GM12878 (cell line): ENCODE measurements at regions not wholly inside any gene's neighbourhood (a gene's known extent, or its start where the extent isn't known, plus 50 kb on each side); places are given as distances from the start of the nearest gene placed in this dataset.

Experiments used
- ATAC-seq: fragments of 200-7000 bp; cut with Tn5 transposase; 3 replicates; pipeline ENCODE4 v1.9.1; 2020; ENCODE audit warnings: mild to moderate bottlenecking, moderate library complexity
- BruUV-seq: library from RNA; stranded (reverse); fragments of 400-500 nt; replicated peaks from 2 replicates; lab custom pipeline; 2021; lab: Mats Ljungman, UMichigan
- CTCF ChIA-PET: fragments of 300-600 bp; sonication (Branson Sonifier 250); formaldehyde crosslinking; extraction: SDS; loops from one replicate; lab custom pipeline; 2021; ENCODE audit warnings: inconsistent platforms; lab: Yijun Ruan, JAX
- POLR2A ChIA-PET: fragments of 350-600 bp; formaldehyde crosslinking; extraction: SDS; loops from one replicate; lab custom pipeline; 2021; ENCODE audit warnings: inconsistent platforms; lab: Charles Lee
- RAD21 ChIA-PET: fragments of 300-600 bp; sonication (Branson Sonifier 250); formaldehyde crosslinking; loops from one replicate; lab custom pipeline; 2023; ENCODE audit warnings: antibody characterized with exemption; ENCODE audit not compliant: unreplicated experiment; lab: Charles Lee
- SMC1A ChIA-PET: fragments of 300-600 bp; sonication (Branson Sonifier 250); formaldehyde crosslinking; loops from one replicate; lab custom pipeline; 2023; ENCODE audit not compliant: unreplicated experiment, uncharacterized antibody; lab: Charles Lee
- DNase-seq: peaks from one replicate; pipeline ENCODE4 v3.0.0-alpha.2; 2011; ENCODE audit warnings: low read depth, low spot score
- FAIRE-seq: peaks from 3 replicates; lab custom pipeline; 2011; peaks lifted over from hg19 to GRCh38; lab: Jason Lieb, UNC
- H2AFZ ChIP-seq: 2 replicates; pipeline ENCODE4 v1.6.0; 2011; ENCODE audit warnings: low read depth, low read length, control low read depth; ENCODE audit not compliant: control insufficient read depth
- H3K27ac ChIP-seq: 2 replicates; pipeline ENCODE4 v1.5.1; 2011; ENCODE audit warnings: control low read depth; ENCODE audit not compliant: control insufficient read depth, insufficient read depth
- H3K27me3 ChIP-seq, 2 experiments: replicated peaks in 1 of 2; 2 replicates each; pipeline versions ENCODE4 v1.6.0 to v1.6.1; 2011; ENCODE audit warnings: low read length in 1 of 2; ENCODE audit not compliant: control insufficient read depth in 2 of 2, insufficient read depth in 2 of 2
- H3K36me3 ChIP-seq, 2 experiments: 2 replicates each; pipeline ENCODE4 v1.5.1; 2011; ENCODE audit warnings: low read length in 1 of 2; ENCODE audit not compliant: control insufficient read depth in 2 of 2, insufficient read depth in 2 of 2
- H3K4me1 ChIP-seq: 2 replicates; pipeline ENCODE4 v1.6.1; 2011; ENCODE audit warnings: mild to moderate bottlenecking, low read length, moderate library complexity, mixed read lengths; ENCODE audit not compliant: control insufficient read depth, insufficient read depth
- H3K4me2 ChIP-seq: 2 replicates; pipeline ENCODE4 v1.6.0; 2011; ENCODE audit warnings: control low read depth; ENCODE audit not compliant: control insufficient read depth, insufficient read depth
- H3K4me3 ChIP-seq: fragments of 200-600 bp; sonication (generic); 2 replicates; pipeline ENCODE4 v1.5.1; 2016
- H3K79me2 ChIP-seq: 2 replicates; pipeline ENCODE4 v1.6.0; 2011; ENCODE audit warnings: low read length; ENCODE audit not compliant: control insufficient read depth, insufficient read depth
- H3K9ac ChIP-seq: 2 replicates; pipeline ENCODE4 v1.8.0; 2011; ENCODE audit warnings: low read length, control low read depth, mixed read lengths; ENCODE audit not compliant: control insufficient read depth, insufficient read depth
- H3K9me3 ChIP-seq: replicated peaks from 3 replicates; pipeline ENCODE4 v1.5.1; 2011; ENCODE audit warnings: mild to moderate bottlenecking, low read length; ENCODE audit not compliant: control insufficient read depth, insufficient read depth
- H4K20me1 ChIP-seq: 2 replicates; pipeline ENCODE4 v1.6.0; 2011; ENCODE audit not compliant: control insufficient read depth, insufficient read depth
- CTCF ChIP-seq, 3 experiments: IDR thresholded peaks in 2 of 3; conservative IDR thresholded peaks in 1 of 3; 2 replicates each; pipeline ENCODE4 v1.5.1; 2011; ENCODE audit warnings: low read depth in 3 of 3, low read length in 3 of 3, mild to moderate bottlenecking in 3 of 3, control low read depth in 2 of 3, moderate library complexity in 2 of 3, inconsistent platforms in 1 of 3, mixed read lengths in 1 of 3; ENCODE audit not compliant: control insufficient read depth in 2 of 3, insufficient read depth in 1 of 3; ENCODE audit errors: extremely low read depth in 1 of 3
- EED ChIP-seq: sonication (generic); IDR thresholded peaks from 2 replicates; pipeline ENCODE4 v1.6.1; 2016; ENCODE audit warnings: antibody characterized with exemption, low read depth
- EGR1 ChIP-seq, 2 experiments: IDR thresholded peaks; 1 replicate in 1 of 2; 2 replicates in 1 of 2; pipeline ENCODE4 v1.6.1; 2011 to 2012; ENCODE audit warnings: low read depth in 2 of 2, low read length in 2 of 2, borderline replicate concordance in 1 of 2, mild to moderate bottlenecking in 1 of 2, moderate library complexity in 1 of 2
- ESRRA ChIP-seq: IDR thresholded peaks from 2 replicates; pipeline ENCODE4 v1.6.1; 2012; ENCODE audit warnings: mild to moderate bottlenecking, low read length, improper control_type of control experiment
- GABPA ChIP-seq: IDR thresholded peaks from 2 replicates; pipeline ENCODE4 v1.6.1; 2014; ENCODE audit warnings: antibody characterized with exemption, low read depth, mild to moderate bottlenecking, inconsistent platforms
- KDM1A ChIP-seq: fragments of 200-600 bp; sonication (generic); IDR thresholded peaks from 2 replicates; pipeline ENCODE4 v1.6.1; 2016; ENCODE audit warnings: borderline replicate concordance
- MEF2A ChIP-seq: IDR thresholded peaks from 2 replicates; pipeline ENCODE4 v1.6.1; 2011; ENCODE audit warnings: low read depth, mild to moderate bottlenecking, low read length, moderate library complexity; ENCODE audit not compliant: insufficient read depth
- NFIC ChIP-seq: IDR thresholded peaks from 2 replicates; pipeline ENCODE4 v1.6.1; 2012; ENCODE audit warnings: low read depth, mild to moderate bottlenecking, inconsistent platforms, low read length, moderate library complexity
- PBX3 ChIP-seq: IDR thresholded peaks from 2 replicates; pipeline ENCODE4 v1.6.1; 2011; ENCODE audit warnings: mild to moderate bottlenecking, low read depth, low read length, moderate library complexity; ENCODE audit not compliant: insufficient replicate concordance
- SIX5 ChIP-seq: IDR thresholded peaks from 2 replicates; pipeline ENCODE4 v1.6.1; 2011; ENCODE audit warnings: mild to moderate bottlenecking, low read depth, low read length, moderate library complexity; ENCODE audit not compliant: severe bottlenecking
- SPI1 ChIP-seq: IDR thresholded peaks from 2 replicates; pipeline ENCODE4 v1.6.1; 2011; ENCODE audit warnings: low read depth, mild to moderate bottlenecking, low read length, moderate library complexity, borderline replicate concordance; ENCODE audit not compliant: insufficient read depth
- TBL1XR1 ChIP-seq: IDR thresholded peaks from 2 replicates; pipeline ENCODE4 v1.6.1; 2012; ENCODE audit warnings: low read depth, low read length, improper control_type of control experiment
- TCF3 ChIP-seq: IDR thresholded peaks from 2 replicates; pipeline ENCODE4 v1.6.1; 2012; ENCODE audit warnings: low read depth, mild to moderate bottlenecking, low read length, borderline replicate concordance; ENCODE audit not compliant: insufficient read depth
- USF2 ChIP-seq: IDR thresholded peaks from 2 replicates; pipeline ENCODE4 v1.6.1; 2011; ENCODE audit warnings: low read depth, low read length, improper control_type of control experiment, borderline replicate concordance
- WRNIP1 ChIP-seq: IDR thresholded peaks from 2 replicates; pipeline ENCODE4 v1.6.1; 2011; ENCODE audit warnings: low read depth, low read length, improper control_type of control experiment, borderline replicate concordance
- YBX1 ChIP-seq: fragments of 450-650 bp; IDR thresholded peaks from 2 replicates; pipeline ENCODE4 v1.6.1; 2016; ENCODE audit warnings: antibody characterized with exemption
- ZNF24 ChIP-seq: fragments of 450-650 bp; IDR thresholded peaks from 2 replicates; pipeline ENCODE4 v1.6.1; 2017; ENCODE audit warnings: antibody characterized with exemption, mild to moderate bottlenecking
- ZNF274 ChIP-seq: IDR thresholded peaks from one replicate; pipeline ENCODE4 v1.8.0; 2011; ENCODE audit not compliant: insufficient read length, insufficient read depth
- WGBS: methylation state at CpG from one replicate; pipeline ENCODE4 v1.1.6; 2016; ENCODE audit warnings: low lambda C conversion rate; ENCODE audit not compliant: insufficient replicate concordance, insufficient coverage; ENCODE audit errors: missing lambda C conversion rate; 5-methylcytosine and 5-hydroxymethylcytosine counted together
- in situ Hi-C: fragments of 300-500 bp; cut with MboI; formaldehyde crosslinking; loops from 9 replicates; pipeline ENCODE4 v1.14.3; 2018; ENCODE audit warnings: mixed read lengths
- intact Hi-C: fragments of 100-400 bp; cut with micrococcal nuclease; formaldehyde crosslinking; loops from one replicate; pipeline ENCODE4 v1.14.2; 2022; ENCODE audit not compliant: unreplicated experiment

- TF ChIP-seq EGR1 (IDR thresholded peaks at IDR 0.05; ENCODE audit: borderline replicate concordance in 1 of 2, low read depth in 2 of 2, low read length in 2 of 2) (no peak), TCF3 (no peak), ZNF24 (no peak), SPI1 (no peak), WRNIP1 (no peak), MEF2A (no peak)
Observed at GRCh38 chr7:80307227-80307856, 172.7 kb downstream of the GNAI1 start (continued).

GRCh38 chr7:80303315-80303714 is 168.7 kb downstream of the GNAI1 start:
- intact Hi-C loops, result no loop called here
- ChIA-PET SMC1A (no interaction called here), POLR2A (no interaction called here), RAD21 (no interaction called here), CTCF (no interaction called here)
- Histone ChIP-seq H3K27ac (no peak overlapping the region), H3K36me3 (no peaks in the 10 kb centered on the region), H3K4me1 (no peaks in the 10 kb centered on the region), H2AFZ (no peak overlapping the region), H3K9me3 (no peaks in the 10 kb centered on the region), H3K4me2 (no peak overlapping the region), H3K27me3 (no peaks in the 10 kb centered on the region), H3K79me2 (no peaks in the 10 kb centered on the region), H3K4me3 (no peak overlapping the region), H4K20me1 (no peaks in the 10 kb centered on the region), H3K9ac (no peak overlapping the region)
- ATAC-seq (no peak), DNase-seq (no peak), FAIRE-seq (no peak)
- TF ChIP-seq PBX3 (no peak), ESRRA (no peak), SPI1 (no peak), YBX1 (no peak), EED (no peak), GABPA (no peak), SIX5 (no peak), ZNF274 (no peak), CTCF (IDR thresholded peaks at IDR 0.05 in 2 of 3, conservative IDR thresholded peaks at IDR 0.05 in 1 of 3; ENCODE audit: control insufficient read depth in 2 of 3, extremely low read depth in 1 of 3, insufficient read depth in 1 of 3, low read depth in 3 of 3, low read length in 3 of 3) (no peak), USF2 (no peak), KDM1A (no peak), NFIC (no peak), TBL1XR1 (no peak)
- no TSS peak for BruUV-seq
- WGBS, result 3% methylated on average over 2 of the region's 2 CpGs
- in situ Hi-C loops, result no loop called here
